Neural cell (in vitro differentiated cells): ENCODE measurements at regions not wholly inside any gene's neighbourhood (a gene's known extent, or its start where the extent isn't known, plus 50 kb on each side); places are given as distances from the start of the nearest gene placed in this dataset.

Experiments
- H2AFZ ChIP-seq: fragments of 200-600, 300-800 bp; sonication (generic), shearing (Covaris generic); 2 replicates; pipeline ENCODE4 v1.6.0; 2014; ENCODE audit warnings: low read depth, mild to moderate bottlenecking, antibody characterized with exemption, low read length, moderate library complexity
- H3F3A ChIP-seq: fragments of 200-600 bp; shearing (Covaris generic); 2 replicates; pipeline ENCODE4 v1.6.1; 2016; ENCODE audit warnings: mild to moderate bottlenecking, moderate library complexity, mixed read lengths, antibody characterized with exemption, low read length; ENCODE audit not compliant: insufficient read depth, poor library complexity, severe bottlenecking
- H3K27ac ChIP-seq: fragments of 200-600, 300-800 bp; sonication (generic), shearing (Covaris generic); 2 replicates; pipeline ENCODE4 v1.5.1; 2014; ENCODE audit warnings: mild to moderate bottlenecking, low read length, moderate library complexity
- H3K27me3 ChIP-seq: fragments of 300-800, 200-600 bp; sonication (generic), shearing (Covaris generic); 2 replicates; pipeline ENCODE4 v1.6.0; 2014; ENCODE audit warnings: mild to moderate bottlenecking, low read depth, low read length, moderate library complexity; ENCODE audit not compliant: insufficient read depth
- H3K36me3 ChIP-seq: fragments of 300-800, 200-600 bp; sonication (generic), shearing (Covaris generic); 2 replicates; pipeline ENCODE4 v1.5.1; 2014; ENCODE audit warnings: mild to moderate bottlenecking, antibody characterized with exemption, low read length, moderate library complexity; ENCODE audit not compliant: insufficient read depth
- H3K4me2 ChIP-seq: fragments of 300-800, 200-600 bp; sonication (generic), shearing (Covaris generic); 2 replicates; pipeline ENCODE4 v1.6.0; 2014; ENCODE audit warnings: mild to moderate bottlenecking, low read length
- H3K4me3 ChIP-seq: fragments of 300-800, 200-600 bp; sonication (generic), shearing (Covaris generic); 2 replicates; pipeline ENCODE4 v1.5.1; 2014; ENCODE audit warnings: mild to moderate bottlenecking, low read length, moderate library complexity
- H3K79me2 ChIP-seq: fragments of 200-600 bp; shearing (Covaris generic); replicated peaks from 2 replicates; pipeline ENCODE4 v1.6.0; 2014; ENCODE audit warnings: mild to moderate bottlenecking, low read length, moderate library complexity; ENCODE audit not compliant: insufficient read depth
- H3K9ac ChIP-seq: fragments of 300-800, 200-600 bp; sonication (generic), shearing (Covaris generic); 2 replicates; pipeline ENCODE4 v1.6.1; 2016; ENCODE audit warnings: mild to moderate bottlenecking, low read length, mixed read lengths
- H3K9me2 ChIP-seq: fragments of 200-600 bp; shearing (Covaris generic); 2 replicates; pipeline ENCODE4 v1.6.1; 2016; ENCODE audit warnings: mild to moderate bottlenecking, low read length, mixed read lengths; ENCODE audit not compliant: insufficient read depth
- H3K9me3 ChIP-seq: fragments of 200-600, 300-800 bp; sonication (generic), shearing (Covaris generic); 2 replicates; pipeline ENCODE4 v1.6.1; 2016; ENCODE audit warnings: mild to moderate bottlenecking, mixed run types, low read length, moderate library complexity, mixed read lengths
- H4K20me1 ChIP-seq: fragments of 200-600 bp; shearing (Covaris generic); 2 replicates; pipeline ENCODE4 v1.6.1; 2016; ENCODE audit warnings: mild to moderate bottlenecking, mixed run types; ENCODE audit not compliant: insufficient read depth
- CTCF ChIP-seq: fragments of 450-650 bp; IDR thresholded peaks from 2 replicates; pipeline ENCODE4 v1.5.1; 2014; ENCODE audit warnings: antibody characterized with exemption, mild to moderate bottlenecking, moderate library complexity; ENCODE audit not compliant: poor library complexity, severe bottlenecking
- EP300 ChIP-seq: fragments of 450-650 bp; conservative IDR thresholded peaks from 2 replicates; pipeline ENCODE4 v1.6.1; 2014; ENCODE audit warnings: antibody characterized with exemption, mild to moderate bottlenecking, moderate library complexity; ENCODE audit not compliant: poor library complexity, severe bottlenecking
- EZH2 ChIP-seq: fragments of 200-600, 300-800 bp; shearing (Covaris generic), sonication (generic); IDR thresholded peaks from 2 replicates; pipeline ENCODE4 v1.6.1; 2014; ENCODE audit warnings: antibody characterized with exemption, low read length, borderline replicate concordance, mild to moderate bottlenecking; ENCODE audit not compliant: insufficient read depth, poor library complexity, severe bottlenecking
- MXI1 ChIP-seq: fragments of 450-650 bp; conservative IDR thresholded peaks from 2 replicates; pipeline ENCODE4 v1.6.1; 2014; ENCODE audit warnings: antibody characterized with exemption, mild to moderate bottlenecking; ENCODE audit not compliant: poor library complexity, severe bottlenecking
- POLR2AphosphoS5 ChIP-seq: IDR thresholded peaks from 2 replicates; pipeline ENCODE4 v1.6.1; 2012
- RAD21 ChIP-seq: fragments of 450-650 bp; conservative IDR thresholded peaks from 2 replicates; pipeline ENCODE4 v1.6.1; 2014; ENCODE audit warnings: antibody characterized with exemption, mild to moderate bottlenecking, moderate library complexity
- REST ChIP-seq: IDR thresholded peaks from 2 replicates; pipeline ENCODE4 v1.6.1; 2012; ENCODE audit warnings: borderline replicate concordance
- SMC3 ChIP-seq: fragments of 450-650 bp; conservative IDR thresholded peaks from 2 replicates; pipeline ENCODE4 v1.6.1; 2014; ENCODE audit warnings: antibody characterized with exemption, mild to moderate bottlenecking, moderate library complexity; ENCODE audit not compliant: poor library complexity
- TAF1 ChIP-seq: IDR thresholded peaks from 2 replicates; pipeline ENCODE4 v1.6.1; 2012; ENCODE audit warnings: low read depth

- TF ChIP-seq MXI1 (no peak), POLR2AphosphoS5 (no peak), EP300 (no peak), EZH2 (no peak), SMC3 (no peak), REST (no peak), RAD21 (no peak), CTCF (no peak), TAF1 (no peak)
Measured at GRCh38 chr19:28500296-28500695, 712.7 kb downstream of the UQCRFS1 start.

GRCh38 chr19:28498404-28498976 lies 714.5 kb downstream of the UQCRFS1 start:
- TF ChIP-seq EP300: no peak
- no peak for TF ChIP-seq CTCF
- no peak for TF ChIP-seq RAD21
- TF ChIP-seq SMC3: no peak
- no peak for TF ChIP-seq MXI1
- TF ChIP-seq TAF1: no peak
- TF ChIP-seq POLR2AphosphoS5: no peak
- H3K4me3 ChIP-seq: no peak overlapping the region

More at GRCh38 chr19:28500296-28500695, 712.7 kb downstream of the UQCRFS1 start:
- no peaks in the 10 kb centered on the region for H4K20me1 ChIP-seq
- no peak overlapping the region for H3K9ac ChIP-seq
- H3K27me3 ChIP-seq: no peaks in the 10 kb centered on the region
- no peak overlapping the region for H3K27ac ChIP-seq
- no peak overlapping the region for H2AFZ ChIP-seq
- H3K4me3 ChIP-seq: no peak overlapping the region
- no peak overlapping the region for H3K4me2 ChIP-seq
- no peaks in the 10 kb centered on the region for H3K9me3 ChIP-seq
- H3K9me2 ChIP-seq: no peaks in the 10 kb centered on the region
- no peaks in the 10 kb centered on the region for H3K36me3 ChIP-seq
- no peaks in the 10 kb centered on the region for H3F3A ChIP-seq
- no peaks in the 10 kb centered on the region for H3K79me2 ChIP-seq

More at GRCh38 chr19:28498404-28498976, 714.5 kb downstream of the UQCRFS1 start:
- Histone ChIP-seq H4K20me1 (no peaks in the 10 kb centered on the region), H3K4me2 (no peak overlapping the region), H3K9ac (no peak overlapping the region), H3K27me3 (no peaks in the 10 kb centered on the region), H3K79me2 (no peaks in the 10 kb centered on the region), H3K27ac (no peak overlapping the region), H3F3A (no peaks in the 10 kb centered on the region), H2AFZ (no peak overlapping the region), H3K9me2 (no peaks in the 10 kb centered on the region), H3K9me3 (no peaks in the 10 kb centered on the region), H3K36me3 (no peaks in the 10 kb centered on the region)
